ENCODE measurements at regions not wholly inside any gene's neighbourhood (a gene's known extent, or its start where the extent isn't known, plus 50 kb on each side); places are given as distances from the start of the nearest gene placed in this dataset.

GRCh38 chr6:139588076-139588639, 213.7 kb upstream of the CITED2 start (continued):
- TF ChIP-seq YY1 (IDR thresholded peaks at IDR 0.05; ENCODE audit: borderline replicate concordance in 1 of 3, control insufficient read depth in 1 of 3, extremely low read depth in 1 of 3, insufficient read depth in 3 of 3, insufficient read length in 1 of 3, insufficient replicate concordance in 2 of 3, low read depth in 1 of 3, low read length in 2 of 3) = no peak
- no peak for TF ChIP-seq MBD2 (IDR thresholded peaks at IDR 0.05; ENCODE audit: borderline replicate concordance, low read depth)
- no peak for TF ChIP-seq SMAD2 (IDR thresholded peaks at IDR 0.05; ENCODE audit: low read depth, low read length)
- TF ChIP-seq SMAD4 (CRISPR knock-in tag; conservative IDR thresholded peaks at IDR 0.05) = no peak
- TF ChIP-seq ZBTB5 (IDR thresholded peaks at IDR 0.05) = peak; percentile 96
- TF ChIP-seq RBM39 (optimal IDR thresholded peaks at IDR 0.05; ENCODE audit: low read depth, low read length) = no peak
- TF ChIP-seq NCOA6 (IDR thresholded peaks at IDR 0.05) = no peak
- TF ChIP-seq HDGF (IDR thresholded peaks at IDR 0.05) = no peak
- TF ChIP-seq SP1 (CRISPR knock-in tag; IDR thresholded peaks at IDR 0.05) = peak; percentile 25; the same call in 1 of the 2 replicates
- no peak for TF ChIP-seq CCAR2 (IDR thresholded peaks at IDR 0.05; ENCODE audit: low read depth, low read length)
- no peak for TF ChIP-seq SMARCC2 (IDR thresholded peaks at IDR 0.05; ENCODE audit: low read depth)
- no peak for TF ChIP-seq HCFC1 (IDR thresholded peaks at IDR 0.05; ENCODE audit: low read depth, low read length)
- peak; percentile 74 for TF ChIP-seq FOXJ2 (tag; IDR thresholded peaks at IDR 0.05)
- TF ChIP-seq ELF1 (tag; IDR thresholded peaks at IDR 0.05) = no peak
- TF ChIP-seq CTBP1 (IDR thresholded peaks at IDR 0.05; ENCODE audit: borderline replicate concordance) = peak; percentile 62; the same call in 1 of the 2 replicates
- TF ChIP-seq HES1 (IDR thresholded peaks at IDR 0.05; ENCODE audit: low read depth) = peak; percentile 56
- TF ChIP-seq LEF1 (IDR thresholded peaks at IDR 0.05) = 0 out of 2 replicates have a peak, but pooled peaks have one; percentile 31
- TF ChIP-seq JUND (IDR thresholded peaks at IDR 0.05; ENCODE audit: borderline replicate concordance, low read depth, low read length) = peak; percentile 59; the same call in 1 of the 2 replicates
- TF ChIP-seq JUND (tag; IDR thresholded peaks at IDR 0.05; ENCODE audit: borderline replicate concordance, low read depth, low read length) = peak; percentile 54; the same call in 1 of the 3 replicates
- TF ChIP-seq SMARCE1 (IDR thresholded peaks at IDR 0.05) = peak; percentile 66
- TF ChIP-seq ZNF668 (CRISPR knock-in tag; IDR thresholded peaks at IDR 0.05) = no peak
- no peak for TF ChIP-seq CREBBP (IDR thresholded peaks at IDR 0.05; ENCODE audit: low read depth, low read length)
- TF ChIP-seq GABPA (tag; conservative IDR thresholded peaks at IDR 0.05; ENCODE audit: low read depth) = 0 out of 2 replicates have a peak, but pooled peaks have one; percentile 20
- TF ChIP-seq FOXM1 (IDR thresholded peaks at IDR 0.05; ENCODE audit: low read depth) = peak; percentile 35; the same call in 1 of the 2 replicates
- TF ChIP-seq FOXM1 (CRISPR knock-in tag; IDR thresholded peaks at IDR 0.05; ENCODE audit: low read depth) = no peak
- TF ChIP-seq TBL1XR1 (IDR thresholded peaks at IDR 0.05; ENCODE audit: low read length in 2 of 2) = peak; percentile 37 to 55; a peak in 1 of 4 replicates
- TF ChIP-seq TCF15 (CRISPR knock-in tag; IDR thresholded peaks at IDR 0.05) = no peak
- TF ChIP-seq EGR1 (conservative IDR thresholded peaks at IDR 0.05) = no peak
- no peak for TF ChIP-seq RBM14 (IDR thresholded peaks at IDR 0.05; ENCODE audit: borderline replicate concordance, insufficient read depth, low read depth, low read length)

Measured in K562 (cell line).